GM23248 (cell line): ENCODE measurements at regions not wholly inside any gene's neighbourhood (a gene's known extent, or its start where the extent isn't known, plus 50 kb on each side); places are given as distances from the start of the nearest gene placed in this dataset.

Experiments used
- EZH2 ChIP-seq: fragments of 200-600 bp; sonication (generic); IDR thresholded peaks from 2 replicates; pipeline ENCODE4 v1.6.1; 2018; ENCODE audit warnings: antibody characterized with exemption, mild to moderate bottlenecking; ENCODE audit not compliant: insufficient read depth, poor library complexity, severe bottlenecking
- EZH2phosphoT487 ChIP-seq: fragments of 200-600 bp; sonication (generic); IDR thresholded peaks from 2 replicates; pipeline ENCODE4 v1.6.1; 2018; ENCODE audit warnings: antibody characterized with exemption, moderate library complexity, mild to moderate bottlenecking, low read depth; ENCODE audit not compliant: insufficient read depth

DNA sequence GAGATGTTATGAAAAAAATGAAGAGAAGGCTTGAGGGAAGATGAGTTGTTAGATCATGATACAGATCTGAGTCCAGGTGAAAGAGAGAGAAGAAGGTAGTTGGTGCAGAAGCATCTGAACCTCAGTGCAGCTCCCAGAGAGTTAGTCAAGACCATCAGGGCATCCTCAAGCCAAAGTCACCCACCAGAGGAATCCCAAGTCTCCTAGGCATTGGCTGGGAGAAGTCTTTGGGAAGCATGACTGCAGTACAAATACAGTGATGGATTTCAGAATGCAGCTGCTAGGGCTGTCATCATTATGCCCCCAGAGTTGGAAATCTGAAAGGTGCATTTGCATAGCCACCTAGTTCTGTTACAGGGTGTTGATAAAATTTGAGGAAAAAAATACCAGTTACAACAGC is 59.7 kb upstream of the GALNT18 start:
- TF ChIP-seq EZH2 (no peak), EZH2phosphoT487 (no peak)
